ENCODE measurements at regions not wholly inside any gene's neighbourhood (a gene's known extent, or its start where the extent isn't known, plus 50 kb on each side); places are given as distances from the start of the nearest gene placed in this dataset.

DNA sequence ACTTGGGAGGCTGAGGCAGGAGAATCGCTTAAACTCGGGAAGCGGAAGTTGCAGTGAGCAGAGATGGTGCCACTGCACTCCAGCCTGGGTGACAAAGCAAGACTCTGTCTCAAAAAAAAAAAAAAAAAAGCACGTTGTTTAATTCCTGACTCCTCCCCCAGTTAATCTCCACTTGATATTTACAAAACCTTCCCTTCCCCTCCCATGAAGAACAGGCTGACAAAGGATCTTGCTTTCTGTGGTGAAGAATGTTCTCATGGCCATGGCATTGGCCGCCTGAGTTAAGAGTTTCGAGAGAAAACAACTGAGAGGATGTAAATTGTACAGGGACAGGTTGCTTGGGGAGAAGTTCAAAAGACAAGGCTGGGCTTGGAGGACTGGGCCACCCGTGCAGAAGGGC, 168.2 kb upstream of the BCOR start:
- TF ChIP-seq, protein P1, sequence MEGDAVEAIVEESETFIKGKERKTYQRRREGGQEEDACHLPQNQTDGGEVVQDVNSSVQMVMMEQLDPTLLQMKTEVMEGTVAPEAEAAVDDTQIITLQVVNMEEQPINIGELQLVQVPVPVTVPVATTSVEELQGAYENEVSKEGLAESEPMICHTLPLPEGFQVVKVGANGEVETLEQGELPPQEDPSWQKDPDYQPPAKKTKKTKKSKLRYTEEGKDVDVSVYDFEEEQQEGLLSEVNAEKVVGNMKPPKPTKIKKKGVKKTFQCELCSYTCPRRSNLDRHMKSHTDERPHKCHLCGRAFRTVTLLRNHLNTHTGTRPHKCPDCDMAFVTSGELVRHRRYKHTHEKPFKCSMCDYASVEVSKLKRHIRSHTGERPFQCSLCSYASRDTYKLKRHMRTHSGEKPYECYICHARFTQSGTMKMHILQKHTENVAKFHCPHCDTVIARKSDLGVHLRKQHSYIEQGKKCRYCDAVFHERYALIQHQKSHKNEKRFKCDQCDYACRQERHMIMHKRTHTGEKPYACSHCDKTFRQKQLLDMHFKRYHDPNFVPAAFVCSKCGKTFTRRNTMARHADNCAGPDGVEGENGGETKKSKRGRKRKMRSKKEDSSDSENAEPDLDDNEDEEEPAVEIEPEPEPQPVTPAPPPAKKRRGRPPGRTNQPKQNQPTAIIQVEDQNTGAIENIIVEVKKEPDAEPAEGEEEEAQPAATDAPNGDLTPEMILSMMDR (IDR thresholded peaks at IDR 0.05), result no peak
- H3K36me3 Mint-ChIP-seq (ENCODE audit: low read depth), result no peaks in the 10 kb centered on the region
- H3K4me1 Mint-ChIP-seq (ENCODE audit: low read depth), result peaks cover 24% of the 10 kb centered on the region
- H3K4me3 Mint-ChIP-seq (ENCODE audit: unreplicated experiment), result no peak overlapping the region
- H3K27me3 Mint-ChIP-seq (ENCODE audit: low read depth), result no peaks in the 10 kb centered on the region
- H3K9me3 Mint-ChIP-seq (ENCODE audit: low read depth), result no peaks in the 10 kb centered on the region
- no peak overlapping the region for H3K27ac Mint-ChIP-seq (ENCODE audit: unreplicated experiment)
- DNase-seq (ENCODE audit: low spot score), result no peak

DNA sequence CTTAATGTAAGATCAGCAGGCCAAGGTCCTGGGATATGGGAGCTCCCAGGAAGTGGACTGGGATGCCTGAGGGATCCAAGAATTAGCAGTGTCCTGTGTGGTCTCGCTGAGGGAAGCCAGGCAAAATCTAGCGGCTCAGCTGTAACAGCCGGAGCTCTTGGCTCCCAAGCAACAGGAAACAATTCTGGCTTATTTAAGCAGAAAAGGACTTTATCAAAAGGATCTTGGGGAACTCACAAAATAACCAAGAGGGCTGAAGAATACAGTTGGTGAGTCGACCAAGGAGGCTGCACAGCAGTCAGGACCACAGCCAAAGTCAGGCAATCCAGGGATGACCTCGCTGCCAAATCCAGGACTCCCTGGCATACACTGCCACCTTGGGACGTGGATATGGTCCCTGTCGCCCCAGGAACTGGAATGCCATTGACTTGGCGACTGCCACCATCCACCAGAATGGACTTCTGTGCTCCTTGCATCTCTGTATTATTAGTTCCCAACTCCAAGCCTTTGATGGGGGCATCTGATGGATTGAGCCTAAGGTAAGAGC, 165.3 kb upstream of the BCOR start:
- H3K27ac Mint-ChIP-seq (ENCODE audit: unreplicated experiment), result peak overlapping the region; percentile 89
- peaks cover 31% of the 10 kb centered on the region for H3K4me1 Mint-ChIP-seq (ENCODE audit: low read depth)
- H3K27me3 Mint-ChIP-seq (ENCODE audit: low read depth), result no peaks in the 10 kb centered on the region
- no peaks in the 10 kb centered on the region for H3K36me3 Mint-ChIP-seq (ENCODE audit: low read depth)
- TF ChIP-seq, protein P1 (IDR thresholded peaks at IDR 0.05), result peak; percentile 20
- no peaks in the 10 kb centered on the region for H3K9me3 Mint-ChIP-seq (ENCODE audit: low read depth)
- no peak for DNase-seq (ENCODE audit: low spot score)
- no peak overlapping the region for H3K4me3 Mint-ChIP-seq (ENCODE audit: unreplicated experiment)

DNA sequence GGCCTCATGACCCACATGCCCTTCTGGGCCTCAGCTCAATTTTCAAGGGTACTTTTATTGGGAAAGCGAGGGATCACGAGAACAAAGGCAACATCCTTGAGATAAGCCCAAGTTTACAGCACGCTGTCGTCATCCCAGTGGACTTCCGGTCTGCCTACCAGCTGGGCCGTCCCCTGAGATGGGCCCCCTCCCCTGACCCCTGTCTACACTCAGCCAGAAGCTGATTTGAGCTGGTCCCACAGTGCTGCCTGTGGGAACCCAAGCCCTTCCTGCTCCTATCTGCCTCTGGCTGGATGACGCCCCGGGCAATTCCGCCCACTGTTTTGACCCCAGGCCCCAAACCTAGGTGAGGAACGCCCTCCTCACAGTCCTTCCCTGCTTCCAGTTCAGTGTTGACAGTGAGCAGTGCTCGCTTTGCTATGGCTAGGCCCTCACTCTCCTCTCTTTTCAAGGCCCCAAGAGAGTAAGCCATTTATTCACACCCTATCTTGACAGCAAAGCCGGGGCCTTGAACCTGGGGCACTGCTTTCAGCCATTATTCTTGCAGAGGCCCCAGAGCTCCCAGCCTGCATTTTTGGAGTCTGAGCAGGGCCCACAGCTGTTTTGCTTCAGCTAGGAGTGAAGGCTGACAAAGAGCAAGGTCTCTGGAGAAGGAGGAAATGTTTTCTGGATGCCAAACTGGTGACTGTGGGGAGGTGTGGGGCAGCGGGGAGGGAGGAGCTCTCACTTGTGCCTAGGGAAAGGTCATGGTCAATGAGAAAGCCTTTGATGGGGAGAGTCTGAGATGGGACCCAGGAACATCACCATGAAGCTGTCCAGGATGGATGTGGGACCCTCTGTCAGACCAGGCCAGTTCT, 164.6 kb upstream of the BCOR start:
- Mint-ChIP-seq H3K36me3 (ENCODE audit: low read depth) (no peaks in the 10 kb centered on the region), H3K9me3 (ENCODE audit: low read depth) (no peaks in the 10 kb centered on the region), H3K27ac (ENCODE audit: unreplicated experiment) (peak overlapping the region; percentile 89), H3K4me1 (ENCODE audit: low read depth) (peaks cover 24% of the 10 kb centered on the region), H3K4me3 (ENCODE audit: unreplicated experiment) (no peak overlapping the region), H3K27me3 (ENCODE audit: low read depth) (no peaks in the 10 kb centered on the region)
- no peak for DNase-seq (ENCODE audit: low spot score)
- TF ChIP-seq, protein P1 (IDR thresholded peaks at IDR 0.05), result no peak

DNA sequence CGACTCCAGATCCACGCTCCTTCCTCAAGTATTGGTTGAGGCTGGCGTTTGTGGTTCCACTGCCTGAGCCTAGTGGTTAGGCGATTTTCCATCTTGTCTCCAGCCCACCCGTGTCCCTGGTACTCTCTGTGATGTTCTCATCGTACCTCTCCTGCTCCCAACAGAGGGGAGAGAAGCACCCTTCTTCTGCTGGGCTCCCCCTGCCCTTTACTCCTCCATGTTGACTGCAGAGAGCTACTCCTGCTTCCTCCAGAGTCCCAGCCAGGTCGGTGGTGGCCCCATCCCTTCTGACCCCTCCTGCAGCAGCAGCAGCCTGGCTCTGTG, 164.0 kb upstream of the BCOR start:
- Mint-ChIP-seq H3K4me1 (ENCODE audit: low read depth) (peaks cover 22% of the 10 kb centered on the region), H3K4me3 (ENCODE audit: unreplicated experiment) (no peak overlapping the region), H3K36me3 (ENCODE audit: low read depth) (no peaks in the 10 kb centered on the region), H3K27ac (ENCODE audit: unreplicated experiment) (peak overlapping the region; percentile 89), H3K9me3 (ENCODE audit: low read depth) (no peaks in the 10 kb centered on the region), H3K27me3 (ENCODE audit: low read depth) (no peaks in the 10 kb centered on the region)
- TF ChIP-seq, protein P1 (IDR thresholded peaks at IDR 0.05), result no peak
- DNase-seq (ENCODE audit: low spot score), result no peak

DNA sequence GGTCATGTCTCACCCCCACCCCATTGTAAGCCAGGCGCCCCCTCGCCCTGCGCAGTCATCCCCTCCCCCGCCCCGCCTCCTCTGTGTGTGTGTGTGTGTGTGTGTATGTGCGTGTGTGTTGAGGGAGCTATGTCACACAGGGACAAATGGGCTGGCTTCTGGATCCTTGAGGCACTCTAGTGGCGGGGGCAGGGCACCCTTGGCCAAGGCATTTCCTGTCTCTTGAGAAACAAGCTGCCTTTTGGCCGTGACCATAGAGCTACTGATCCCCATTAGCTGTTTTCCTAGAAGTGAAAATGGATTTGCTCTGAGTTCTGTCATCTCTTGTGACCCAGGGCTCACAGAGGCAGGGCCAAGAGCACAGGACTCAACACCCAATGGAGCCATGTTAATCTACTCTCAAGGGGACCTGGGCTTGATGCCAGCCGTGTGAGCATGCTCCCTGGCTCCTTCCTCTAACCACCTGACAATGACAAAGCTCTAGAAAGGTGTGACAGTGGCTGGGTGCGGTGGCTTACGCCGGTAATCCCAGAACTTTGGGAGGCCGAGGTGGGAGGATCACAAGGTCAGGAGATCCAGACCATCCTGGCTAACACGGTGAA, 162.5 kb upstream of the BCOR start:
- Mint-ChIP-seq H3K4me3 (ENCODE audit: unreplicated experiment) (no peak overlapping the region), H3K4me1 (ENCODE audit: low read depth) (peaks cover 22% of the 10 kb centered on the region), H3K27ac (ENCODE audit: unreplicated experiment) (no peak overlapping the region), H3K9me3 (ENCODE audit: low read depth) (peaks cover 3% of the 10 kb centered on the region), H3K27me3 (ENCODE audit: low read depth) (no peaks in the 10 kb centered on the region), H3K36me3 (ENCODE audit: low read depth) (no peaks in the 10 kb centered on the region)
- TF ChIP-seq, protein P1 (IDR thresholded peaks at IDR 0.05), result no peak
- DNase-seq (ENCODE audit: low spot score), result no peak
